Naive thymus-derived CD8-positive, alpha-beta T cell (primary cell): ENCODE measurements at regions not wholly inside any gene's neighbourhood (a gene's known extent, or its start where the extent isn't known, plus 50 kb on each side); places are given as distances from the start of the nearest gene placed in this dataset.
"Not testable (repeated sequence)": the region's sequence is repeated elsewhere in the genome, so short reads cannot be mapped to it uniquely, and the experiment has no call there.

Experiments used
- ATAC-seq, 2 donors: fragments of 150-1000 bp; cut with Tn5 transposase in 1 of 2; sonication (Bioruptor Pico), chemical (Tn5 transposase) in 1 of 2; 1 replicate in 1 of 2; 2 replicates in 1 of 2; pipeline ENCODE4 v1.10.0; 2021; ENCODE audit warnings: mild to moderate bottlenecking in 2 of 2, moderate library complexity in 2 of 2
- POLR2A ChIA-PET: fragments of 350-600 bp; sonication (Branson Sonifier 250); formaldehyde crosslinking; loops from one replicate; lab custom pipeline; 2021; ENCODE audit warnings: antibody characterized with exemption; lab: Charles Lee
- DNase-seq, 10 donors: peaks; one replicate each; pipeline versions ENCODE4 v3.0.0 to v3.0.0-alpha.2; 2020 to 2022
- H3K27ac Mint-ChIP-seq, 10 donors: one replicate each; pipeline ENCODE4 v1.8.0; 2020 to 2022; ENCODE audit warnings: mild to moderate bottlenecking in 10 of 10, mixed read lengths in 10 of 10, moderate library complexity in 4 of 10, inconsistent platforms in 1 of 10
- H3K27me3 Mint-ChIP-seq, 5 donors: one replicate each; pipeline ENCODE4 v1.8.0; 2021 to 2022; ENCODE audit warnings: mixed read lengths in 5 of 5
- H3K36me3 Mint-ChIP-seq, 3 donors: one replicate each; pipeline ENCODE4 v1.8.0; 2020 to 2022; ENCODE audit warnings: mixed read lengths in 3 of 3, mild to moderate bottlenecking in 2 of 3, inconsistent platforms in 1 of 3
- H3K4me1 Mint-ChIP-seq, 4 donors: one replicate each; pipeline ENCODE4 v1.8.0; 2021 to 2022; ENCODE audit warnings: mixed read lengths in 4 of 4
- H3K4me3 Mint-ChIP-seq, 10 donors: one replicate each; pipeline ENCODE4 v1.8.0; 2020 to 2022; ENCODE audit warnings: mild to moderate bottlenecking in 10 of 10, mixed read lengths in 10 of 10, moderate library complexity in 6 of 10, inconsistent platforms in 1 of 10
- H3K9me3 Mint-ChIP-seq, 9 donors: one replicate each; pipeline ENCODE4 v1.8.0; 2020 to 2022; ENCODE audit warnings: mixed read lengths in 9 of 9, mild to moderate bottlenecking in 3 of 9, inconsistent platforms in 1 of 9, moderate library complexity in 1 of 9

- POLR2A ChIA-PET: no interaction called here
Observed at GRCh38 chr12:74242088-74242487, 295.5 kb upstream of the ATXN7L3B start.

GRCh38 chr12:74245458-74245857, 292.2 kb upstream of the ATXN7L3B start:
- Mint-ChIP-seq H3K27ac (no peak overlapping the region), H3K27me3 (no peaks in the 10 kb centered on the region), H3K4me3 (no peak overlapping the region), H3K4me1 (no peaks in the 10 kb centered on the region), H3K9me3 (peaks cover 0 to 24% (median 4%) of the 10 kb centered on the region in 9 donors), H3K36me3 (no peaks in the 10 kb centered on the region)
- ATAC-seq (no peak), DNase-seq (no peak)
- POLR2A ChIA-PET: no interaction called here

More at GRCh38 chr12:74242088-74242487, 295.5 kb upstream of the ATXN7L3B start:
- Mint-ChIP-seq H3K9me3 (peaks cover 0 to 33% (median 9%) of the 10 kb centered on the region in 9 donors), H3K27ac (no peak overlapping the region), H3K27me3 (no peaks in the 10 kb centered on the region), H3K36me3 (no peaks in the 10 kb centered on the region), H3K4me1 (no peaks in the 10 kb centered on the region), H3K4me3 (no peak overlapping the region)
- ATAC-seq (no peak), DNase-seq (no peak)

- DNase-seq (no peak), ATAC-seq (no peak)
- Mint-ChIP-seq H3K36me3 (peaks cover 0 to 3% (median 0%) of the 10 kb centered on the region in 3 donors), H3K9me3 (peaks cover 0 to 19% (median 6%) of the 10 kb centered on the region in 9 donors), H3K27ac (no peak overlapping the region), H3K27me3 (no peaks in the 10 kb centered on the region), H3K4me3 (no peak overlapping the region), H3K4me1 (no peaks in the 10 kb centered on the region)
- POLR2A ChIA-PET: no interaction called here
Observed at GRCh38 chr12:74250891-74251290, 286.7 kb upstream of the ATXN7L3B start.

- H3K4me3 Mint-ChIP-seq, H3K27ac Mint-ChIP-seq, POLR2A ChIA-PET, ATAC-seq, H3K27me3 Mint-ChIP-seq, H3K36me3 Mint-ChIP-seq, H3K4me1 Mint-ChIP-seq, DNase-seq: not testable (repeated sequence)
- H3K9me3 Mint-ChIP-seq: peaks cover 0 to 13% (median 3%) of the 10 kb centered on the region in 9 donors
Observed at GRCh38 chr12:74253826-74254225, 283.8 kb upstream of the ATXN7L3B start.

- no peaks in the 10 kb centered on the region for H3K27me3 Mint-ChIP-seq
- H3K36me3 Mint-ChIP-seq: peaks cover 0 to 3% (median 0%) of the 10 kb centered on the region in 3 donors
- H3K9me3 Mint-ChIP-seq: peaks cover 0 to 13% (median 3%) of the 10 kb centered on the region in 9 donors
- ATAC-seq: no peak
- H3K27ac Mint-ChIP-seq: no peak overlapping the region
- H3K4me1 Mint-ChIP-seq: no peaks in the 10 kb centered on the region
- POLR2A ChIA-PET: no interaction called here
- no peak for DNase-seq
- no peak overlapping the region for H3K4me3 Mint-ChIP-seq
Observed at GRCh38 chr12:74254784-74255183, 282.9 kb upstream of the ATXN7L3B start.

- peaks cover 0 to 4% (median under 1%) of the 10 kb centered on the region in 9 donors for H3K9me3 Mint-ChIP-seq
- ATAC-seq (no peak), DNase-seq (no peak)
- no peaks in the 10 kb centered on the region for H3K36me3 Mint-ChIP-seq
- no peak overlapping the region for H3K27ac Mint-ChIP-seq
- POLR2A ChIA-PET: no interaction called here
- no peaks in the 10 kb centered on the region for H3K4me1 Mint-ChIP-seq
- H3K4me3 Mint-ChIP-seq: no peak overlapping the region
- no peaks in the 10 kb centered on the region for H3K27me3 Mint-ChIP-seq
Observed at GRCh38 chr12:74259199-74259598, 278.4 kb upstream of the ATXN7L3B start.

GRCh38 chr12:74264692-74265091, 272.9 kb upstream of the ATXN7L3B start:
- Mint-ChIP-seq H3K27ac (no peak overlapping the region), H3K9me3 (peaks cover 0 to 13% (median 0%) of the 10 kb centered on the region in 9 donors), H3K4me3 (no peak overlapping the region), H3K27me3 (no peaks in the 10 kb centered on the region), H3K36me3 (no peaks in the 10 kb centered on the region), H3K4me1 (no peaks in the 10 kb centered on the region)
- no peak for DNase-seq
- POLR2A ChIA-PET: no interaction called here
- ATAC-seq: no peak

- H3K27me3 Mint-ChIP-seq, DNase-seq, H3K27ac Mint-ChIP-seq, H3K4me1 Mint-ChIP-seq, POLR2A ChIA-PET, H3K4me3 Mint-ChIP-seq, ATAC-seq, H3K36me3 Mint-ChIP-seq: not testable (repeated sequence)
- H3K9me3 Mint-ChIP-seq: peaks cover 0 to 13% (median 0%) of the 10 kb centered on the region in 9 donors
Observed at GRCh38 chr12:74269355-74269754, 268.3 kb upstream of the ATXN7L3B start.

GRCh38 chr12:74280156-74280655, 257.4 kb upstream of the ATXN7L3B start:
- ATAC-seq (no peak), DNase-seq (no peak)
- no peak overlapping the region for H3K27ac Mint-ChIP-seq
- peaks cover 0 to 5% (median 0%) of the 10 kb centered on the region in 3 donors for H3K36me3 Mint-ChIP-seq
- H3K4me3 Mint-ChIP-seq: no peak overlapping the region
- peaks cover 0 to 1% (median 0%) of the 10 kb centered on the region in 5 donors for H3K27me3 Mint-ChIP-seq
- POLR2A ChIA-PET: no interaction called here
- H3K4me1 Mint-ChIP-seq: no peaks in the 10 kb centered on the region
- peaks cover 0 to 18% (median 9%) of the 10 kb centered on the region in 9 donors for H3K9me3 Mint-ChIP-seq

GRCh38 chr12:74281401-74282180, 256.0 kb upstream of the ATXN7L3B start:
- ATAC-seq, H3K27ac Mint-ChIP-seq, H3K4me1 Mint-ChIP-seq, H3K36me3 Mint-ChIP-seq, H3K27me3 Mint-ChIP-seq, POLR2A ChIA-PET, H3K4me3 Mint-ChIP-seq, DNase-seq: not testable (repeated sequence)
- peaks cover 0 to 13% (median 8%) of the 10 kb centered on the region in 9 donors for H3K9me3 Mint-ChIP-seq

GRCh38 chr12:74283646-74284045, 254.0 kb upstream of the ATXN7L3B start:
- Mint-ChIP-seq H3K27ac (no peak overlapping the region), H3K4me1 (no peaks in the 10 kb centered on the region), H3K36me3 (no peaks in the 10 kb centered on the region), H3K4me3 (no peak overlapping the region), H3K27me3 (peaks cover 0 to 1% (median 0%) of the 10 kb centered on the region in 5 donors), H3K9me3 (peaks cover 0 to 4% (median 0%) of the 10 kb centered on the region in 9 donors)
- no peak for DNase-seq
- no peak for ATAC-seq
- POLR2A ChIA-PET: no interaction called here

- ATAC-seq: no peak
- H3K9me3 Mint-ChIP-seq: peaks cover 0 to 4% (median 0%) of the 10 kb centered on the region in 9 donors
- H3K36me3 Mint-ChIP-seq: no peaks in the 10 kb centered on the region
- no peak overlapping the region for H3K27ac Mint-ChIP-seq
- no peaks in the 10 kb centered on the region for H3K4me1 Mint-ChIP-seq
- DNase-seq: no peak
- no peaks in the 10 kb centered on the region for H3K27me3 Mint-ChIP-seq
- no peak overlapping the region for H3K4me3 Mint-ChIP-seq
- POLR2A ChIA-PET: no interaction called here
Observed at GRCh38 chr12:74285773-74286172, 251.9 kb upstream of the ATXN7L3B start.

- Mint-ChIP-seq H3K9me3 (peaks cover 0 to 4% (median 0%) of the 10 kb centered on the region in 9 donors), H3K4me3 (no peak overlapping the region)
- POLR2A ChIA-PET: no interaction called here
Observed at GRCh38 chr12:74286254-74286653, 251.4 kb upstream of the ATXN7L3B start.

More at GRCh38 chr12:74286254-74286653, 251.4 kb upstream of the ATXN7L3B start:
- no peak for ATAC-seq
- Mint-ChIP-seq H3K4me1 (no peaks in the 10 kb centered on the region), H3K27me3 (no peaks in the 10 kb centered on the region), H3K27ac (no peak overlapping the region), H3K36me3 (no peaks in the 10 kb centered on the region)
- no peak for DNase-seq
